Keratinocyte (primary cell): ENCODE measurements at regions not wholly inside any gene's neighbourhood (a gene's known extent, or its start where the extent isn't known, plus 50 kb on each side); places are given as distances from the start of the nearest gene placed in this dataset.

ENCODE experiments used
- CTCF ChIP-seq, 3 experiments: IDR thresholded peaks in 1 of 3; conservative IDR thresholded peaks in 1 of 3; optimal IDR thresholded peaks in 1 of 3; 2 replicates in 2 of 3; 3 replicates in 1 of 3; pipeline versions ENCODE3 to v1.5.1; 2011; ENCODE audit warnings: low read length in 3 of 3, mild to moderate bottlenecking in 3 of 3, moderate library complexity in 2 of 3, control low read depth in 1 of 3, inconsistent platforms in 1 of 3; ENCODE audit not compliant: insufficient read depth in 2 of 3; ENCODE audit errors: extremely low read depth in 1 of 3
- EZH2 ChIP-seq: IDR thresholded peaks from one replicate; pipeline ENCODE4 v1.6.1; 2012; ENCODE audit warnings: inconsistent platforms, mild to moderate bottlenecking, low read length, moderate library complexity

DNA sequence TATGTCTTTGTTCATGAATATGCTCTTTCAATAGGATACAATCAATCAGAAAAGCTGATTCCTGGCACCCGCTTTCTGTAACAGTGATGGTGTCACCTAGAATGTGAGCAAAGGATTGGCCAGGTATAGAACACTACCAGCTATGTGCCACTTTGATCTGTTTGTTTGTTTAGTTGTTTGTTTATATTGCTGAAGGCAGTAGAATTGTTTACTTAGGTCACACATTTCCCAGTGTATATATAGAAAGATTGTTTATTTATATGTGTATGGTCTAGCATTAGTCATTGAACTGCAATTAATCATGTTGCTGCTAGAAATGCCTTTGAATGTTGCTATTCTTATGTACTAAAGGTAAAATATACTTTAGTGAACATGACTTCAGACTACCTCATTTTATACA lies 1678.6 kb upstream of the CELF4 start:
- no peak for TF ChIP-seq EZH2
- TF ChIP-seq CTCF (optimal IDR thresholded peaks at IDR 0.05 in 1 of 3, IDR thresholded peaks at IDR 0.05 in 1 of 3, conservative IDR thresholded peaks at IDR 0.05 in 1 of 3; ENCODE audit: extremely low read depth in 1 of 3, insufficient read depth in 2 of 3, low read length in 3 of 3) = no peak
